ENCODE measurements at regions not wholly inside any gene's neighbourhood (a gene's known extent, or its start where the extent isn't known, plus 50 kb on each side); places are given as distances from the start of the nearest gene placed in this dataset.

GRCh38 chr5:61815339-61815738, 483.3 kb downstream of the ZSWIM6 start:
- no peak overlapping the region for H3K4me2 ChIP-seq (ENCODE audit: insufficient read depth in 1 of 2, low read depth in 2 of 2, low read length in 2 of 2)
- H2BK5ac ChIP-seq (ENCODE audit: low read depth, low read length) = no peak overlapping the region
- no peak overlapping the region for H2BK12ac ChIP-seq (ENCODE audit: low read depth, low read length)
- peaks cover 2% of the 10 kb centered on the region; the same call in 1 of the 2 replicates for H3K23me2 ChIP-seq (ENCODE audit: low read depth, low read length)
- H4K5ac ChIP-seq (ENCODE audit: insufficient read length, low read depth, low read length) = no peak overlapping the region
- no peak overlapping the region for H3K23ac ChIP-seq (ENCODE audit: insufficient read length)
- H3K4me3 ChIP-seq (ENCODE audit: extremely low read depth in 1 of 4, insufficient read depth in 2 of 4, low read depth in 3 of 4, low read length in 4 of 4) = no peak overlapping the region
- H2BK15ac ChIP-seq (ENCODE audit: low read length) = no peak overlapping the region
- no peak overlapping the region for H3K18ac ChIP-seq (ENCODE audit: extremely low read depth, low read length)
- H4K8ac ChIP-seq (ENCODE audit: extremely low read depth, insufficient read depth, low read length) = no peak overlapping the region
- H2AFZ ChIP-seq (ENCODE audit: low read length) = no peak overlapping the region
- FAIRE-seq (no peak), DNase-seq (ENCODE audit: low read depth in 1 of 2, low spot score in 2 of 2) (no peak)
- H3K4me1 ChIP-seq (replicated peaks in 1 of 4; ENCODE audit: control insufficient read depth in 3 of 4, insufficient read depth in 4 of 4, low read length in 3 of 4) = peaks cover 0 to 2% (median 0%) of the 10 kb centered on the region in 4 experiments; a peak in 1 of 7 replicates
- H4K20me1 ChIP-seq (replicated peaks in 1 of 2; ENCODE audit: control insufficient read depth in 1 of 2, insufficient read depth in 2 of 2, low read length in 2 of 2) = no peaks in the 10 kb centered on the region
- no peak overlapping the region for H2BK120ac ChIP-seq (replicated peaks; ENCODE audit: low read depth, low read length)
- H3K56ac ChIP-seq (replicated peaks; ENCODE audit: insufficient read length, low read depth, low read length) = no peak overlapping the region
- H3K79me2 ChIP-seq (ENCODE audit: control insufficient read depth in 1 of 2, insufficient read depth in 2 of 2, low read length in 2 of 2) = no peaks in the 10 kb centered on the region
- H2AK5ac ChIP-seq (ENCODE audit: low read depth, low read length) = no peak overlapping the region
- H3K79me1 ChIP-seq (ENCODE audit: low read depth, low read length) = no peaks in the 10 kb centered on the region
- ChIA-PET CTCF (ENCODE audit: partially characterized antibody) (interaction anchor here (0.9 kb wide), 1 partner anchor 143 kb away, joined by 3 read pairs; no protein-coding TSS in a partner anchor), POLR2A (ENCODE audit: partially characterized antibody) (no interaction called here)
- no peaks in the 10 kb centered on the region for H3K27me3 ChIP-seq (replicated peaks in 1 of 4; ENCODE audit: control insufficient read depth in 3 of 4, extremely low read depth in 1 of 4, insufficient read depth in 3 of 4, low read length in 3 of 4)
- H3K36me3 ChIP-seq (ENCODE audit: control insufficient read depth in 2 of 4, insufficient read depth in 4 of 4, low read length in 3 of 4) = no peaks in the 10 kb centered on the region
- H4K91ac ChIP-seq (replicated peaks; ENCODE audit: insufficient read length, low read length) = no peak overlapping the region
- no peak overlapping the region for H3K14ac ChIP-seq (ENCODE audit: insufficient read length)
- H3K4ac ChIP-seq (replicated peaks; ENCODE audit: insufficient read length, low read depth, low read length) = no peak overlapping the region
- H3K27ac ChIP-seq (ENCODE audit: low read depth, low read length) = no peak overlapping the region
- H3K9ac ChIP-seq (replicated peaks in 1 of 4; ENCODE audit: extremely low read depth in 1 of 4, low read depth in 3 of 4, low read length in 3 of 4) = no peak overlapping the region
- no peaks in the 10 kb centered on the region; a peak in 1 of 4 replicates for H3K9me3 ChIP-seq (ENCODE audit: insufficient read depth in 2 of 2, low read depth in 1 of 2, low read length in 1 of 2)
- 86% methylated on average over 1 of the region's 1 CpG; no CpG with 5 or more reads in 1 of the 2 experiments for WGBS, 2 experiments (ENCODE audit: extremely low coverage in 1 of 2, insufficient coverage in 1 of 2, insufficient read length in 1 of 2, insufficient replicate concordance in 2 of 2, low coverage in 1 of 2, low lambda C conversion rate in 2 of 2, missing lambda C conversion rate in 1 of 2)
- no peak overlapping the region for H2BK20ac ChIP-seq (ENCODE audit: low read length)
- TF ChIP-seq ZNF274 (IDR thresholded peaks at IDR 0.05; ENCODE audit: borderline replicate concordance, extremely low read depth, low read length) (no peak), CBX8 (IDR thresholded peaks at IDR 0.05; ENCODE audit: borderline replicate concordance, low read depth, low read length) (no peak), HDAC6 (IDR thresholded peaks at IDR 0.05; ENCODE audit: low read depth, low read length) (no peak), NRF1 (IDR thresholded peaks at IDR 0.05; ENCODE audit: low read depth, low read length) (no peak), JUN (IDR thresholded peaks at IDR 0.05; ENCODE audit: low read depth, low read length) (no peak), TEAD4 (IDR thresholded peaks at IDR 0.05; ENCODE audit: low read depth, low read length) (no peak), E2F6 (IDR thresholded peaks at IDR 0.05) (no peak), SIRT6 (IDR thresholded peaks at IDR 0.05; ENCODE audit: low read length) (no peak), KDM5A (IDR thresholded peaks at IDR 0.05; ENCODE audit: low read length) (no peak), EP300 (IDR thresholded peaks at IDR 0.05; ENCODE audit: borderline replicate concordance in 1 of 2, low read depth in 2 of 2, low read length in 2 of 2) (no peak), PHF8 (conservative IDR thresholded peaks at IDR 0.05; ENCODE audit: low read depth, low read length) (no peak), NANOG (IDR thresholded peaks at IDR 0.05; ENCODE audit: insufficient read depth, low read depth, low read length, poor library complexity, severe bottlenecking) (no peak), CEBPB (IDR thresholded peaks at IDR 0.05; ENCODE audit: low read depth, low read length) (no peak), CHD2 (IDR thresholded peaks at IDR 0.05; ENCODE audit: low read length) (no peak), KDM4A (IDR thresholded peaks at IDR 0.05; ENCODE audit: low read depth, low read length, severe bottlenecking) (no peak)
